ENCODE measurements at regions not wholly inside any gene's neighbourhood (a gene's known extent, or its start where the extent isn't known, plus 50 kb on each side); places are given as distances from the start of the nearest gene placed in this dataset.

DNA sequence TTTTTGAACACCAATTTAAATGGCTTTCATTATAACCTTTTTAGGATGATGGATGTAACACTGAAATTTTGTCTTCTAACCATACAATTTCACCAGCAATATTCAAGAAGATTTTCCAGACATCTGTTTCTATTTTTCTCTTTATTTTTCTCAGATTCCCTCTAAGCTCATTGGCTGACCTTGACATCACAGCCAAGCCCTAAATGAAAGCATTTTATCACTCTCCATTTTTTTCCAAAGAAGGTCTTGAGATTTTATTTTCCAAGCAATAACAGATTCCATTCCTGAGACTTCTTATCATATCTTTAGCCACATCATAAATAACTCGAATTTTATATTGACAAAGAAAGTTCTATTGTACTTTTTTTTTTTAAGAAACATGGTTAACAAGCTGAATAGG, 392.6 kb upstream of the THBS1 start:
- DNase-seq = no peak
- no peak for TF ChIP-seq CTCF (IDR thresholded peaks at IDR 0.05)
- H3K36me3 ChIP-seq = no peaks in the 10 kb centered on the region
- H3K9me3 ChIP-seq = no peaks in the 10 kb centered on the region
- no peak overlapping the region for H3K4me3 ChIP-seq
- peaks cover 0 to under 1% (median 0%) of the 10 kb centered on the region in 9 donors for H3K4me1 ChIP-seq
- ATAC-seq = no peak
- intact Hi-C loops (cut with DNase I) = no loop called here
- H3K27me3 ChIP-seq = no peaks in the 10 kb centered on the region
- 49 to 60% methylated on average over 1 of the region's 1 CpG for WGBS, 2 donors
- H3K27ac ChIP-seq = no peak overlapping the region

DNA sequence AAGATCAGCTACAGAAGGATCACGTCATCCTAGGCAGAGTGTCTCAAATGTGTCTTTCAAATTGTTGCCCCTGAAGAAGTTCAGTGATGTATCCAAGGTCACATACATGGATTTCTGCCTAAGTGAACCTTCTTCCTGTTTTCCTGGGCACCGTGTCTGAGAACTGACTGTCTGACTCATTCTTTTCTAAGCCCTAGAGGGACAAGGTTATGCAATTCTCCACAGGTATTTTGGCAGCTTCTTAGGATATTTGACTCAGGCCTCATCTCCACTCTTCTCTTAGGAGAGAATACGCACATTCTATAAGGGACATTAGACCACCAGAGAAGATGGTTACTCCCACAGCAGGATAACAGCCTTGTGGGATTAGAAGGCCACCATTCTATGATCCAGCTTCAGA, 391.9 kb upstream of the THBS1 start:
- Histone ChIP-seq H3K9me3 (no peaks in the 10 kb centered on the region), H3K36me3 (no peaks in the 10 kb centered on the region), H3K4me3 (no peak overlapping the region), H3K4me1 (peaks cover 0 to 1% (median 0%) of the 10 kb centered on the region in 9 donors), H3K27me3 (no peaks in the 10 kb centered on the region), H3K27ac (no peak overlapping the region)
- ATAC-seq = no peak
- WGBS, 2 donors = 73 to 74% methylated on average over 3 of the region's 3 CpGs
- DNase-seq = no peak
- intact Hi-C loops (cut with DNase I) = no loop called here
- TF ChIP-seq CTCF (IDR thresholded peaks at IDR 0.05) = no peak

- no peak for DNase-seq
- H3K4me1 ChIP-seq = peaks cover 0 to 8% (median 0%) of the 10 kb centered on the region in 9 donors
- H3K4me3 ChIP-seq = no peak overlapping the region
Measured at GRCh38 chr15:39191871-39192291, 389.0 kb upstream of the THBS1 start.

GRCh38 chr15:39192351-39192750, 388.5 kb upstream of the THBS1 start:
- 71 to 76% methylated on average over 3 of the region's 3 CpGs for WGBS, 2 donors

More at GRCh38 chr15:39191871-39192291, 389.0 kb upstream of the THBS1 start:
- intact Hi-C loops (cut with DNase I) = no loop called here
- TF ChIP-seq CTCF (IDR thresholded peaks at IDR 0.05) = no peak
- H3K27me3 ChIP-seq = no peaks in the 10 kb centered on the region
- no peak for ATAC-seq
- H3K27ac ChIP-seq = no peak overlapping the region
- H3K36me3 ChIP-seq = no peaks in the 10 kb centered on the region
- H3K9me3 ChIP-seq = no peaks in the 10 kb centered on the region

More at GRCh38 chr15:39192351-39192750, 388.5 kb upstream of the THBS1 start:
- no peak for TF ChIP-seq CTCF (IDR thresholded peaks at IDR 0.05)
- no peaks in the 10 kb centered on the region for H3K27me3 ChIP-seq
- H3K9me3 ChIP-seq = no peaks in the 10 kb centered on the region
- DNase-seq = no peak
- H3K4me3 ChIP-seq = no peak overlapping the region
- H3K4me1 ChIP-seq = peaks cover 0 to 8% (median 0%) of the 10 kb centered on the region in 9 donors
- intact Hi-C loops (cut with DNase I) = no loop called here
- ATAC-seq = no peak
- H3K36me3 ChIP-seq = no peaks in the 10 kb centered on the region
- no peak overlapping the region for H3K27ac ChIP-seq

Data from heart right ventricle (tissue), 16 donors.